Panc1 (cell line): ENCODE measurements at regions not wholly inside any gene's neighbourhood (a gene's known extent, or its start where the extent isn't known, plus 50 kb on each side); places are given as distances from the start of the nearest gene placed in this dataset.

ENCODE experiments used
- ATAC-seq: fragments of 200-7000 bp; cut with Tn5 transposase; 2 replicates; pipeline ENCODE4 v1.9.1; 2020; ENCODE audit warnings: mild to moderate bottlenecking, moderate library complexity
- BruUV-seq: library from RNA; stranded (reverse); fragments of 400-500 nt; replicated peaks from 2 replicates; lab custom pipeline; 2021; lab: Mats Ljungman, UMichigan
- CTCF ChIA-PET: fragments of 300-600 bp; sonication (Branson Sonifier 250); formaldehyde crosslinking; loops from one replicate; lab custom pipeline; 2022; ENCODE audit warnings: antibody characterized with exemption; lab: Charles Lee
- POLR2A ChIA-PET: fragments of 300-600 bp; sonication (Branson Sonifier 250); formaldehyde crosslinking; loops from one replicate; lab custom pipeline; 2022; ENCODE audit warnings: antibody characterized with exemption; lab: Charles Lee
- DNase-seq: peaks from one replicate; pipeline ENCODE4 v3.0.0-alpha.2; 2010; ENCODE audit warnings: low read depth, low spot score
- H3K27ac ChIP-seq: 2 replicates; pipeline ENCODE4 v1.5.1; 2011; ENCODE audit warnings: mild to moderate bottlenecking, low read length, inconsistent platforms
- H3K27me3 ChIP-seq: fragments of 200-500 bp; sonication (Bioruptor generic); 2 replicates; pipeline ENCODE4 v1.6.0; 2014; ENCODE audit warnings: low read length, inconsistent platforms; ENCODE audit not compliant: control insufficient read depth, insufficient read depth
- H3K36me3 ChIP-seq: fragments of 200-500 bp; sonication (Bioruptor generic); 2 replicates; pipeline ENCODE4 v1.5.1; 2014; ENCODE audit warnings: inconsistent platforms, mild to moderate bottlenecking, low read length, moderate library complexity; ENCODE audit not compliant: control insufficient read depth, insufficient read depth
- H3K4me1 ChIP-seq: 2 replicates; pipeline ENCODE4 v1.5.1; 2011; ENCODE audit warnings: inconsistent platforms, mild to moderate bottlenecking, low read length, moderate library complexity; ENCODE audit not compliant: control insufficient read depth, insufficient read depth
- H3K4me3 ChIP-seq, 2 experiments: 2 replicates each; pipeline ENCODE4 v1.5.1; 2011 to 2012; ENCODE audit warnings: low read depth in 2 of 2, low read length in 2 of 2, mild to moderate bottlenecking in 2 of 2, inconsistent platforms in 1 of 2, moderate library complexity in 1 of 2
- H3K9me3 ChIP-seq: fragments of 200-500 bp; sonication (Bioruptor generic); 2 replicates; pipeline ENCODE4 v1.5.1; 2014; ENCODE audit warnings: low read depth, mild to moderate bottlenecking, inconsistent platforms, low read length, moderate library complexity; ENCODE audit not compliant: control insufficient read depth, insufficient read depth
- CTCF ChIP-seq: fragments of 450-650 bp; IDR thresholded peaks from 2 replicates; pipeline ENCODE4 v1.5.1; 2017; ENCODE audit warnings: mild to moderate bottlenecking
- POLR2AphosphoS5 ChIP-seq: IDR thresholded peaks from 2 replicates; pipeline ENCODE4 v1.6.1; 2012; ENCODE audit warnings: mild to moderate bottlenecking, low read depth, low read length, moderate library complexity
- REST ChIP-seq, 2 experiments: IDR thresholded peaks; 2 replicates each; pipeline ENCODE4 v1.6.1; 2011 to 2012; ENCODE audit warnings: low read depth in 2 of 2, control low read depth in 1 of 2, low read length in 1 of 2, mild to moderate bottlenecking in 1 of 2, moderate library complexity in 1 of 2; ENCODE audit not compliant: insufficient read depth in 1 of 2
- SIN3A ChIP-seq: IDR thresholded peaks from 2 replicates; pipeline ENCODE4 v1.6.1; 2012; ENCODE audit warnings: low read depth, mild to moderate bottlenecking, low read length, moderate library complexity, borderline replicate concordance; ENCODE audit not compliant: insufficient read depth
- TCF7L2 ChIP-seq: IDR thresholded peaks from 2 replicates; pipeline ENCODE4 v1.6.1; 2011; ENCODE audit warnings: mild to moderate bottlenecking, low read depth, low read length, inconsistent platforms
- in situ Hi-C: cut with HindIII; loops from 2 replicates; pipeline ENCODE4 v1.10.0; 2016; ENCODE audit warnings: low sequenced_read_pairs, low pct_unique_long_range_greater_than_20kb
- intact Hi-C: fragments of 100-400 bp; cut with micrococcal nuclease; formaldehyde crosslinking; loops from one replicate; pipeline ENCODE4 v1.10.0; 2022; ENCODE audit not compliant: unreplicated experiment

- DNase-seq = no peak
- POLR2A ChIA-PET = no interaction called here
- in situ Hi-C loops (no loop called here), intact Hi-C loops (no loop called here)
- no TSS peak for BruUV-seq
- no peaks in the 10 kb centered on the region for H3K4me1 ChIP-seq
- no peak for ATAC-seq
- H3K36me3 ChIP-seq = no peaks in the 10 kb centered on the region
- H3K9me3 ChIP-seq = no peaks in the 10 kb centered on the region
- H3K27ac ChIP-seq = no peak overlapping the region
- H3K27me3 ChIP-seq = no peaks in the 10 kb centered on the region
- CTCF ChIA-PET = no interaction called here
- TF ChIP-seq SIN3A = no peak
- TF ChIP-seq TCF7L2 = no peak
- TF ChIP-seq CTCF = no peak
- TF ChIP-seq REST (IDR thresholded peaks at IDR 0.05; ENCODE audit: insufficient read depth in 1 of 2, low read depth in 2 of 2, low read length in 1 of 2) = no peak
- H3K4me3 ChIP-seq = no peak overlapping the region
Observed at GRCh38 chr4:147182041-147182440, 236.4 kb upstream of the TTC29 start.

GRCh38 chr4:147192679-147193078, 247.0 kb upstream of the TTC29 start:
- no peak for TF ChIP-seq REST (IDR thresholded peaks at IDR 0.05; ENCODE audit: insufficient read depth in 1 of 2, low read depth in 2 of 2, low read length in 1 of 2)
- no peak for TF ChIP-seq CTCF
- TF ChIP-seq SIN3A = no peak
- no peak for TF ChIP-seq POLR2AphosphoS5
- TF ChIP-seq TCF7L2 = no peak
- DNase-seq = no peak
- Histone ChIP-seq H3K36me3 (no peaks in the 10 kb centered on the region), H3K4me1 (no peaks in the 10 kb centered on the region), H3K27ac (no peak overlapping the region), H3K4me3 (no peak overlapping the region), H3K9me3 (no peaks in the 10 kb centered on the region), H3K27me3 (no peaks in the 10 kb centered on the region)
- intact Hi-C loops (no loop called here), in situ Hi-C loops (no loop called here)
- CTCF ChIA-PET = no interaction called here
- no peak for ATAC-seq
- POLR2A ChIA-PET = no interaction called here
- BruUV-seq = no TSS peak
